Stomach (tissue), 4 donors: ENCODE measurements at regions not wholly inside any gene's neighbourhood (a gene's known extent, or its start where the extent isn't known, plus 50 kb on each side); places are given as distances from the start of the nearest gene placed in this dataset.

Experiments used
- POLR2A ChIP-seq, 4 donors: fragments of 450-650 bp; IDR thresholded peaks; one replicate each; pipeline ENCODE4 v1.6.1; 2016; ENCODE audit warnings: antibody characterized with exemption in 4 of 4, control low read depth in 2 of 4, mild to moderate bottlenecking in 1 of 4, moderate library complexity in 1 of 4
- TF ChIP-seq, protein P1 (sequence below), 7 experiments: fragments of 450-650 bp in 4 of 7; fragments of 200-600 bp in 3 of 7; sonication (generic) in 3 of 7; IDR thresholded peaks; one replicate each; pipeline ENCODE4 v1.5.1; 2016 to 2019; ENCODE audit warnings: antibody characterized with exemption in 7 of 7, control low read depth in 2 of 7, mild to moderate bottlenecking in 1 of 7

DNA sequence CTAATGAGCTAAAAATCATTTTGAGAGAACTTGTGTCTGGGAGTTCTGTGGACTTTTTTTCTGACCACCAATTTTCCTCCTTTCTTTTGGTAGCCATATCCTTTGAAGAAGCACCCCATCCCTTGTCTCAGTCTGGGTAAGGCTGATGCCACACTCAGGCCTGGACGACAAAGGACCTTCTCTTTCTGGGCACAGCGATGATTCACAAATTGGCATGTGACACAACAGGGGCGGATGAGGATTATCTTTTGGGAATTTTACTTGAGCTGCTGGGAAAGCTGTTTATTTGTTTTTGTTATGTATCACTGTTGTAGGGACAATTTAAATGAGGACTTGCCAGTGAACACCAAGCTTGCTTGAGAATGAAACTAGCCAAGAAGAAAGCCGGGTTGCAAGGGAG lies 233.4 kb upstream of the HAND2 start:
- TF ChIP-seq, protein P1, sequence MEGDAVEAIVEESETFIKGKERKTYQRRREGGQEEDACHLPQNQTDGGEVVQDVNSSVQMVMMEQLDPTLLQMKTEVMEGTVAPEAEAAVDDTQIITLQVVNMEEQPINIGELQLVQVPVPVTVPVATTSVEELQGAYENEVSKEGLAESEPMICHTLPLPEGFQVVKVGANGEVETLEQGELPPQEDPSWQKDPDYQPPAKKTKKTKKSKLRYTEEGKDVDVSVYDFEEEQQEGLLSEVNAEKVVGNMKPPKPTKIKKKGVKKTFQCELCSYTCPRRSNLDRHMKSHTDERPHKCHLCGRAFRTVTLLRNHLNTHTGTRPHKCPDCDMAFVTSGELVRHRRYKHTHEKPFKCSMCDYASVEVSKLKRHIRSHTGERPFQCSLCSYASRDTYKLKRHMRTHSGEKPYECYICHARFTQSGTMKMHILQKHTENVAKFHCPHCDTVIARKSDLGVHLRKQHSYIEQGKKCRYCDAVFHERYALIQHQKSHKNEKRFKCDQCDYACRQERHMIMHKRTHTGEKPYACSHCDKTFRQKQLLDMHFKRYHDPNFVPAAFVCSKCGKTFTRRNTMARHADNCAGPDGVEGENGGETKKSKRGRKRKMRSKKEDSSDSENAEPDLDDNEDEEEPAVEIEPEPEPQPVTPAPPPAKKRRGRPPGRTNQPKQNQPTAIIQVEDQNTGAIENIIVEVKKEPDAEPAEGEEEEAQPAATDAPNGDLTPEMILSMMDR (IDR thresholded peaks at IDR 0.05) = no peak
- no peak for TF ChIP-seq POLR2A (IDR thresholded peaks at IDR 0.05)
